ENCODE measurements at regions not wholly inside any gene's neighbourhood (a gene's known extent, or its start where the extent isn't known, plus 50 kb on each side); places are given as distances from the start of the nearest gene placed in this dataset.

DNA sequence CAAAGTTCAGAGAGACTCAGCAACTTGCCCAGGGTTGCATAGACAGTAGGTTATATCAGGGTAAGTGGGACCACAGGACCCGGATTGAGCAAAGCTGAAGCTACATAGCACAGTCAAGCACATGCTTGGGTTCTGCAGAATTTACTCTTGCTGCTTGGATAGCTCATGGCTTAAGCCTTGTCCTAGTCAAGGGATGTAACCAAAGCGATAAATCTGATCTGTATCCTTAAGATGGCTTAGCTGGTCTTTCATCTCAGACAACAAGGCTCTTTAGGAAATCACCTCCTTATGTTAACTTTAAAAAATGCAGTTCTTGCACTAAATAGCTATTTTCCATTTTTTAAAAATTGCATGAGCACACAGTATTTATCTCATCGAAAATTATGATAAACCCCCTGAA lies 158.5 kb downstream of the LPIN1 start:
- Mint-ChIP-seq H3K36me3 (ENCODE audit: low read depth) (no peaks in the 10 kb centered on the region), H3K27me3 (no peaks in the 10 kb centered on the region), H3K27ac (no peak overlapping the region), H3K4me1 (no peaks in the 10 kb centered on the region), H3K9me3 (no peaks in the 10 kb centered on the region), H3K4me3 (no peak overlapping the region)
- ATAC-seq (replicated peaks), result no peak

DNA sequence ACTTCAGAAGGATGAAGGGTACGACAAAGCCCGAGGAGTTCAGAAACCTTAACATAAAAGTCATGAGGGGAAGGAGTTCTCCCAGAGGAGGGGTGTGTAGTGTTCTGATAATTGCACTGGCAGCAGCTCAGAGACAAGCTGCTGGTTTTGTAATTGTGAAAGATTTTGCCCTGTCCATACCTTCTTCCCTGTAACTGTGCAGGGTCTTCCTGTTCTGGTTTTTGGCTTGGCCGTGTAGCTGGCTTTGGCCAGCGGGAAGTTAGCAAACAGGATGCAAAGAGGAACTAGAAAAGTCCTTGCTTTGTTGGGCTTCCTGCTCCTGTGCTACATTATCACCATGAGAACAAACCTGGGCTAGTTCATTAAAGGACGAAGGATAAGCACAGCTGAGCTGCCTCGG lies 160.8 kb downstream of the LPIN1 start:
- no peaks in the 10 kb centered on the region for H3K9me3 Mint-ChIP-seq
- no peak overlapping the region for H3K4me3 Mint-ChIP-seq
- H3K4me1 Mint-ChIP-seq, result no peaks in the 10 kb centered on the region
- no peaks in the 10 kb centered on the region for H3K36me3 Mint-ChIP-seq (ENCODE audit: low read depth)
- no peaks in the 10 kb centered on the region for H3K27me3 Mint-ChIP-seq
- ATAC-seq (replicated peaks), result no peak
- no peak overlapping the region for H3K27ac Mint-ChIP-seq

DNA sequence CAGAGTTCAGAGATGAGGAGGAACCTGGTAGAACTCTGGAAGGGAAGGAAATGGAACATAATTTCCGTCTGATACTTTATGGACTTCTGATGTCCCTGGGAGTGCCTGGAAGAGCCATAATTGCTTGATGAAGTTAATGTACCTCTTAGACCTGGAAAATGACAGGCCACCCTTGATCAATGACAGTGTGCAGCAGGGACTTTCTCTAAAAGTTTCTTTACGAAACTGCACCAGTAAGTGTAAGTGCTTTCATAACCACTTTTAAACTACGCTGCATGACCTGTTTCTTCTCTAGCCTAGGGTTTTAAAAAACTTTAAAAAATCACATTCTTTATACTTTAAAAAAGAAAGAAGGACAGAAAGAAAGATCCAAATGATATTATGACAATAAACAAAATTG lies 164.5 kb downstream of the LPIN1 start:
- Mint-ChIP-seq H3K9me3 (peaks cover 7% of the 10 kb centered on the region), H3K4me3 (no peak overlapping the region)

DNA sequence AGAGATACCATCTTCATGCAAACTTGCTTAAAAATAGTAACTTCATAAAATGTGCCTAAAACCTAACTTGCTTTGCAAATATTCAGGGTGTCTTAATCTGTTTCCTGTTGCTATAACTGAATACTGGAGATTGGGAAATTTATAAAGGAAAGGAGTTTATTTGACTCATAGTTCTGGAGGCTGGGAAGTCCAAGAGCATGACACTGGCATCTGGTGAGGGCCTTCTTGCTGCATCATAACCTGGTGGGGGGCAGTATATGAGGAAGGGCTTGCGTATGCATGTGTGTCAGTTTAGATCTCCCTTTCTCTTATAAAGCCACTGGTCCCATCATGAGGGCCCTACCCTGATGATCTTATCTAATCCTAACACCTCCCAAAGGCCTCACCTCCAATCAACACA lies 166.5 kb downstream of the LPIN1 start:
- no peak for ATAC-seq (replicated peaks)
- Mint-ChIP-seq H3K36me3 (ENCODE audit: low read depth) (no peaks in the 10 kb centered on the region), H3K27ac (no peak overlapping the region), H3K27me3 (no peaks in the 10 kb centered on the region), H3K4me1 (no peaks in the 10 kb centered on the region), H3K9me3 (peaks cover 7% of the 10 kb centered on the region), H3K4me3 (no peak overlapping the region)

More for the DNA sequence above, 164.5 kb downstream of the LPIN1 start:
- Mint-ChIP-seq H3K4me1 (no peaks in the 10 kb centered on the region), H3K27me3 (no peaks in the 10 kb centered on the region), H3K27ac (no peak overlapping the region), H3K36me3 (ENCODE audit: low read depth) (no peaks in the 10 kb centered on the region)
- no peak for ATAC-seq (replicated peaks)

DNA sequence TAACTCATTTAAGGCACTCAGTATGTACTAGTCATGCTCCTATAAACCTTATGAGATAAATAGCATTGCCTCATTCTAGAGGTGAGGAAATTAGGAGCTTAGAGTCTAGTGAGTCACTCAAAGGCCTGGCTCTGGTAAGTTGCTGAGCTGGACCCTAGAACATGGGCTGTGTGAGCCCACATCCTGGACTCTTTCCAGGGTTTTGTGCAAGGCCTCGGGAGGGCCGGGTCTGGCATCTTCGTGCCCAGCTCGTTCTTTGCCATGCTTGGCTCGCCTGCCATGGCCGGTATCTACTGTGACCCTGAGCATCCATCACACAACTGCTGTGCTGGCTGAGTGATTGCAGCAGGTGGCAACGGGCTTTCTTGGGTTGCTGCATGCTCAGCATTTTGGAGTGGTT lies 168.0 kb downstream of the LPIN1 start:
- no peaks in the 10 kb centered on the region for H3K4me1 Mint-ChIP-seq
- no peak for ATAC-seq (replicated peaks)
- no peak overlapping the region for H3K4me3 Mint-ChIP-seq
- no peaks in the 10 kb centered on the region for H3K36me3 Mint-ChIP-seq (ENCODE audit: low read depth)
- no peak overlapping the region for H3K27ac Mint-ChIP-seq
- H3K9me3 Mint-ChIP-seq, result peaks cover 7% of the 10 kb centered on the region
- H3K27me3 Mint-ChIP-seq, result no peaks in the 10 kb centered on the region

DNA sequence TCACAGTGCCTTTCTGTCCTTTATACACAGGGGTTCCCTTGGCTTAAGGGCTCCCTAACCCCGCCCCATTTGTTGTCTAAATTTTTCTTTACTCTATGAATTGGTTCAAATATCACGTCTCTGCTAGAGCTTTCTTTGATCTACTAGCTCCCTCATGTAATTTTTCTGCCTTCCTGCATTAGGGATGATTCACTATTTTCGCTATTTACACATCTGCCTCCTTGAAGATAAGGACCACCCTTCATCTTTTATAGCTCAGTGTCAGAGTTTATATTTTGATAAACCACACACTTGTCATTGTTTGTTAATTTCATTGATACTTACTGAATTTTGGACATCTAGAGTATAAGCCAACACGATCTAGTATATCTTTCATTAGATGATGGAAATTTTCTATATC lies 169.2 kb downstream of the LPIN1 start:
- no peak overlapping the region for H3K4me3 Mint-ChIP-seq
- ATAC-seq (replicated peaks), result no peak
- H3K27me3 Mint-ChIP-seq, result no peaks in the 10 kb centered on the region
- no peaks in the 10 kb centered on the region for H3K36me3 Mint-ChIP-seq (ENCODE audit: low read depth)
- peaks cover 7% of the 10 kb centered on the region for H3K9me3 Mint-ChIP-seq
- no peaks in the 10 kb centered on the region for H3K4me1 Mint-ChIP-seq
- no peak overlapping the region for H3K27ac Mint-ChIP-seq

DNA sequence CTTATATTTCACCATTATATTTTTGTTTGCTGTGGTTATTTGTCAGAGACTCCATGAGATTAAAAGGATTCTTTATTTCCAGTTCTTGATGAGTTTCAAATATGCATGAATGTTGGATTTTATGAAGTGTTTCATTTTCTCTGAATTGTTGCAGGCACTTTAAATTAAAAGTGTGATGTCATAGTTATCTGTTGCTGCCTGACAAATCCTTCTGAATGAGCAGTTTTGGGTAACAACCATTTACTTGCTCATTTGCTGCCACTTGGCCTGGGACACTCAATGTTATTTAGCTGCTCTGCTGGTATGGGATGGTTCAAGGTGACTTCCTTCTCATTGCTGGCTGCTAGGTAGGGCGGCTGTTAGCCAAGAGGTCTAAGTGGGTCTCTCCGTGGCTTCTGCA lies 173.5 kb downstream of the LPIN1 start:
- peaks cover 7% of the 10 kb centered on the region for H3K27me3 Mint-ChIP-seq
- H3K9me3 Mint-ChIP-seq, result peaks cover 2% of the 10 kb centered on the region
- H3K27ac Mint-ChIP-seq, result no peak overlapping the region
- H3K36me3 Mint-ChIP-seq (ENCODE audit: low read depth), result no peaks in the 10 kb centered on the region
- peaks cover 3% of the 10 kb centered on the region for H3K4me1 Mint-ChIP-seq
- no peak overlapping the region for H3K4me3 Mint-ChIP-seq
- no peak for ATAC-seq (replicated peaks)

DNA sequence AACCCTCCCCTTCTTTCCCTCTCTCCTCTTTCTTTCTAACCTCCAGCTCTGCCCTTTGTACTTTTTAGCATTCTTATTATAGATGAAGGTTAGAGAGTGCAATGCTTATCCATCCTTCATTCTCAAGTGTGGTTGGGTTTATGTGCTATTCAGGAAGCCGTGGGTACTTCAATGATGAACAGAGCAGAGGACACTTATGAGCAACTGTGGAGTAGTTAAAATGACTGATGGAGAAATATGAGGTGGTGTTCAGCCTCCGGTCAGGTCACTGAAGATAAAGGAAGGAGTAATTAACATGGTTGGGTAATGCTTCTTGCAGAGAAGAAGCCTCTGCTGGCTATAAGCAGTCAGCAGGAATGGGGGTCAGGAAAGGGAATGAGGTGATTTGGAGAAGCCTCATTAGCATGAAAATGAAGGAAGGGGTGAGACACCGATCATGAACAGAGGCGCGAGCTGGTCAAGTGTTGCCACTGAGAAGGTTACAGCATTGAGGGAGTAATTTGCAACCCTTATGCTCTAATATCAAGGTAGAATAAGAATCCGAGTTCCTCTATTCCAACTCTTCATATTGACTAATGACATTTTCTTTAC lies 174.7 kb downstream of the LPIN1 start:
- Mint-ChIP-seq H3K27me3 (peaks cover 7% of the 10 kb centered on the region), H3K27ac (no peak overlapping the region), H3K9me3 (no peaks in the 10 kb centered on the region), H3K4me3 (no peak overlapping the region), H3K4me1 (peaks cover 3% of the 10 kb centered on the region), H3K36me3 (ENCODE audit: low read depth) (no peaks in the 10 kb centered on the region)
- no peak for ATAC-seq (replicated peaks)

DNA sequence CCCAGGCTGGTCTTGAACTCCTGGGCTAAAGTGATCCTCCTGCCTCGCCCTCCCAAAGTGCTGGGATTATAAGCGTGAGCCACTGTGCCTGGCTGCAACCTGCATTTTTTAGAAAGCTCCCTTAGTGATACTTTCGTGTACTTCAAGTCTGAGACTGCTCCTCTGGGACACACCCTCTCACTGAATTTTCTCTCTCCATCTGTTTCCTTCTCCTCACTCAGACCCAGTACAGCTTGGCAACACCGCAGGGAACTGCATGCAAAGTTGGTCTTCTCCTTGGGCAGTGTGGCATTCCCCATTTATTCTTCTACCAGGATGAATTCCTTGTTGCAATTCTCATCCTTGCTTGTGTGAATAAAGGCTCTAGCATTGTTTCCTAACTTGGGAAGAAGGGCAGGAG lies 175.9 kb downstream of the LPIN1 start:
- Mint-ChIP-seq H3K36me3 (ENCODE audit: low read depth) (no peaks in the 10 kb centered on the region), H3K4me1 (peaks cover 3% of the 10 kb centered on the region), H3K27ac (no peak overlapping the region), H3K27me3 (peaks cover 7% of the 10 kb centered on the region), H3K4me3 (no peak overlapping the region), H3K9me3 (no peaks in the 10 kb centered on the region)
- no peak for ATAC-seq (replicated peaks)

DNA sequence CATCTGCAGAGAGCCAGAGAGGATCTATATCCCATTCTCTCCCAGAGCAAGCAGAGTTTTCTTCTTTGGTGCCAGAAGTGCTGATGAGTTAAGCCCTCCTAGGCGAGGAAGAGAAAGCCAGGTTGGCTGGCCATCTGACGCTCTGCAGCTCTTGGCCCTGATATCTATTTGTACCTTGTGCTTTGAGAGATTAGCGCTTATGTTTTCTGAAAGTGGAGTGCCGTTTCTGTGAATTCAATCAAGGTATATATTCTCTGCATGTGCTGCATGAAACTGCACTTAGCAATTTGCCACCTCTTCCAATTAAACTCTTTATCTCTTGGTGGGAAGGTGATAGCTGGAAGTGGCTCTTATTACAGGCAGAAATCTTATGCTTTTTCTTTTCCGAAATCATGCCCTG lies 177.5 kb downstream of the LPIN1 start:
- peaks cover 7% of the 10 kb centered on the region for H3K27me3 Mint-ChIP-seq

DNA sequence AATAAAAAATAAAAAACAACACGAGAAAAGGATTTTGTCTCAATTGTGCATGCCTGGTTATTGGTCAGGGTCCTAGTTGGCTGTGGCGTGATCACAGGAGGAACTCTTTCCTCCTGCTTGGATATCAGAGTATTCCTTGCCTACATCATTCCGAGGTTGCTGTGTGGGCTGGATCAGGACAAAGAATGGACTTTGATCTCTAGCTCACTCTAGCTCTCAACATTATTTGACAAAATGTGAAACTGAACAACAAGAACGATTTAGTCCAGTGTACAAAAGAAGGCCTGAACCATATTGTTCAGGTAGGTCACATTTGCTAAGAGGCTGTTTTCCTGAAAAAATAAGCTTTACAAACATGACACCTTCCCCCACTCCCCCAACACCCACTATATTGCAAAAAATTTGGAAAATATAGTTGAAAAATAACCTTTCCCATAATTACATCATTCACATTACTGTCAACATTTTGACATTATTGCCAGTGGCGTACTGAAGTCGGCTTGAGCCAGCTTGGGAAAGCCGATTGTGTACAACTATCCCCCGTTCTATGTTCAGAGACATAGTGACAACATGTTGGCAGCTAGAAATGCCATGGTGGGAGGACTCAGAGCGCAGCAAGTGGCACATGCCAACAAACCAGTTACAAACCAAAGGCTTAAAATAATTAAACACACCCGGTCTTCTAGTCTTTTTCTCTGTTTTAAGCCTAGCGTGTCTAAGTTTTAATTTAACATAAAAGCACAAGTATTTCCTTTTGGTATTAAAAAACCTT lies 179.0 kb downstream of the LPIN1 start:
- Mint-ChIP-seq H3K27me3 (peaks cover 7% of the 10 kb centered on the region), H3K36me3 (ENCODE audit: low read depth) (no peaks in the 10 kb centered on the region), H3K9me3 (no peaks in the 10 kb centered on the region), H3K4me1 (peaks cover 3% of the 10 kb centered on the region), H3K4me3 (no peak overlapping the region), H3K27ac (no peak overlapping the region)
- ATAC-seq (replicated peaks), result no peak

More for the DNA sequence above, 177.5 kb downstream of the LPIN1 start:
- H3K4me3 Mint-ChIP-seq, result no peak overlapping the region
- H3K9me3 Mint-ChIP-seq, result no peaks in the 10 kb centered on the region
- H3K27ac Mint-ChIP-seq, result no peak overlapping the region
- peaks cover 3% of the 10 kb centered on the region for H3K4me1 Mint-ChIP-seq
- no peaks in the 10 kb centered on the region for H3K36me3 Mint-ChIP-seq (ENCODE audit: low read depth)
- ATAC-seq (replicated peaks), result no peak

DNA sequence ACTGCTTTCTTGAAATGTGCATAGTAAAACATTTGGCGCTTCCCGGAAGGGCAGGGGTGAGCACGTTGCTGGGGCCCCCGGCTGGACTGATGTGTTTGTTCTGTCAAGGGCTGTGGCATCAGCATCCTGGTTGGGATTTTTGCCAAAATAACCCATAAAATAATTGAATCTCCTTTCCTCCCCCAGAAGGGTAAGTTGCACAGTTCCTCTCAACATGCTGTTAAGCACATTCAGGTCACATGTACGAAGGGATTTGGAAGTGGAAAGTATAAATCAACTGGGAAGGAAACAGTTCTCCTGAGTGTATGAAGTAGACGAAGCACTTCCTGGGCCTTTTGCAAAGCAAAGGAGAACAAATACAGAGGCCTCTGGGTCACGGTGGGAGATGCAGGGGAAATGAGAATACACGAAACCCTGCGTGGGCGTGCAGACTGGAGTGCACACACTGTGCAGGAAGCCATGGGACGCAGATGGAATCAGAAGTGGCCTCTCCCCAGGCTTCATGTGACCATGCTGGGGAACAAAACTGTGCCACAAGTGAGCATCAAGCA lies 183.9 kb downstream of the LPIN1 start:
- no peaks in the 10 kb centered on the region for H3K9me3 Mint-ChIP-seq

DNA sequence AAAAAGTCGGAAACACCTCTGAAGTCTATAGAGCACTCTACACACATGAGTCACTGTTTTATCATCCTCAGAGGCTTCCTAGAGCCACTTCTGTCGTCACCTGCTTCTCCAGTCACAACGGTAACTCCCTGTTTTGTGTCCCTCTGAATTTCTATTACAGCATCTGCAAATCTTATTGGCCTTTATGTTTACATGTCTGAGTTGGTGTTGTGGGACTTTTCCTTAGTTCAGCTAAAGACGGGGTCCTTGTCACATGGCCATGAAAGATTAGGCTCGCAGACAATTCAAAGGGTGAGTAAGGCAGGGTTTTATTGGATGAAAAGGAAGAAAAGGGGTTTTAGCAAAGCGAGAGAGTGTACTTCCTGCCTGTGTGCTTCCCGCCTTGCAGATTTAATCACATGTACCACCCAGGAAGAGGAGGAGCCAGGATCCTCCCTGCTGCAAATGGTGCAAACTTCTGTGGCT lies 185.6 kb downstream of the LPIN1 start:
- H3K27me3 Mint-ChIP-seq, result no peaks in the 10 kb centered on the region
- ATAC-seq (replicated peaks), result no peak
- no peak overlapping the region for H3K27ac Mint-ChIP-seq
- no peak overlapping the region for H3K4me3 Mint-ChIP-seq
- no peaks in the 10 kb centered on the region for H3K9me3 Mint-ChIP-seq
- H3K4me1 Mint-ChIP-seq, result peaks cover 4% of the 10 kb centered on the region
- no peaks in the 10 kb centered on the region for H3K36me3 Mint-ChIP-seq (ENCODE audit: low read depth)

More for the DNA sequence above, 183.9 kb downstream of the LPIN1 start:
- Mint-ChIP-seq H3K4me3 (no peak overlapping the region), H3K27ac (no peak overlapping the region), H3K4me1 (peaks cover 4% of the 10 kb centered on the region), H3K36me3 (ENCODE audit: low read depth) (no peaks in the 10 kb centered on the region), H3K27me3 (no peaks in the 10 kb centered on the region)
- no peak for ATAC-seq (replicated peaks)

DNA sequence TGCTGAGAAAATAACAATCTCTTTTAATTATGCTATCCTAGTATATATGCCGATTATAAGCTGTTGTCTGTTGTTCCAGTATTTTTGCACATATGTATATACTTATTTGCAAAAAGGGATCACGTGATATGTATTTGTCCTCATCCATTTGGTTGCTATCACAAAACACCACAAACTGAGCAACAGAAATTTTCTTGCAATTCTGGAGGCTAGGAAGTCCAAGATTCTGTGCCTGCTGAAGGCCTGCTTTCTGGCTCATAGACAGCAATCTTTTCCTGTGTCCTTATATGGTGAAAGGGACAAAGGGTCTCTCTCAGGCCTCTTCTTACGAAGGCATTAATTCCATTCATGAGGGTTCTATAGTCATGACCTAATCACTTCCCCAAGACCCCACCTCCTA lies 186.5 kb downstream of the LPIN1 start:
- no peak overlapping the region for H3K4me3 Mint-ChIP-seq
- H3K9me3 Mint-ChIP-seq, result no peaks in the 10 kb centered on the region
- no peaks in the 10 kb centered on the region for H3K36me3 Mint-ChIP-seq (ENCODE audit: low read depth)
- H3K27ac Mint-ChIP-seq, result no peak overlapping the region
- peaks cover 4% of the 10 kb centered on the region for H3K4me1 Mint-ChIP-seq
- no peak for ATAC-seq (replicated peaks)
- H3K27me3 Mint-ChIP-seq, result no peaks in the 10 kb centered on the region

DNA sequence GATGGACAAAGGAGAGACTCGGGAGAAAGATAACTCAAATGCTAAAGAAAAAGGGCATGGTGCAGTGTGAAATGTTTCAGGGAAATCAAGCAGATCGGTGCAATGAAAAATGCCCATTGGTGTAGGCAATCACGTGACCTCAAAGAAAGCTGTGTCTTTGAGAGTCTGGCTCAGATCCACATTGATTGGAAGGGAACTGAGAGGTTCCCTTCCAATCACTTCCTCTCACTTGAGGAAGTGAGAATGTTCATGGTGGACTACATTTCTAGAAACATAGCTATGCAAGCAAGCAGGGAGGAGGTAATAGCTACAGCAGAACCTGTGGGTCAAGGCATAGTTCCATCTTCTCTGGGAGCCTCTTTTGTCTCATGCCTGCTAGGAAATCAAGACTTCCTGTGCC lies 187.4 kb downstream of the LPIN1 start:
- Mint-ChIP-seq H3K4me3 (no peak overlapping the region), H3K4me1 (peaks cover 4% of the 10 kb centered on the region), H3K9me3 (no peaks in the 10 kb centered on the region), H3K36me3 (ENCODE audit: low read depth) (no peaks in the 10 kb centered on the region), H3K27ac (no peak overlapping the region), H3K27me3 (no peaks in the 10 kb centered on the region)
- no peak for ATAC-seq (replicated peaks)
